OCI-M1 (cell line): ENCODE measurements at regions not wholly inside any gene's neighbourhood (a gene's known extent, or its start where the extent isn't known, plus 50 kb on each side); places are given as distances from the start of the nearest gene placed in this dataset.
"Not testable (repeated sequence)": the region's sequence is repeated elsewhere in the genome, so short reads cannot be mapped to it uniquely, and the experiment has no call there.

Experiments
- DNase-seq: peaks from one replicate; lab custom pipeline; 2025; lab: John Stamatoyannopoulos, UW

DNA sequence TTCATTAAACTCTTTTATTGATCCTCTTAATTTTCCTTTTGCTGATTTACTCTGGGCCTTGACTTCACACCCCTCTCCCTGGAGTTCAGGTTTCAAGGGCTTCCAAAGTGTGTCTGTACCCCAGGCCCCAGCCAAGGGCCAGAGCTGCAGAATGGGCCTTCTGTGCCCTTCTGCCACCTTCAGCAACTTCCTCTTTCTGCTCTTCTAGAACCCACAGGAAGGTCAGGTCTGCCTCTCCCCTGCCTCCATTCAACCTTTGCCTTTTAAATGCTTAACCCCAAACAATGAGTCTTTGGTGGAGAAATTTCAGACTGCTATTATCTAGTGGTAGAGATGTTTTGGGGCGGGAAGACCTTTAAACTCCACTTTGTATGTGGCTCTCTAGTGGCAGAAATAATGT is 63.1 kb downstream of the TSN start:
- no peak for DNase-seq

DNA sequence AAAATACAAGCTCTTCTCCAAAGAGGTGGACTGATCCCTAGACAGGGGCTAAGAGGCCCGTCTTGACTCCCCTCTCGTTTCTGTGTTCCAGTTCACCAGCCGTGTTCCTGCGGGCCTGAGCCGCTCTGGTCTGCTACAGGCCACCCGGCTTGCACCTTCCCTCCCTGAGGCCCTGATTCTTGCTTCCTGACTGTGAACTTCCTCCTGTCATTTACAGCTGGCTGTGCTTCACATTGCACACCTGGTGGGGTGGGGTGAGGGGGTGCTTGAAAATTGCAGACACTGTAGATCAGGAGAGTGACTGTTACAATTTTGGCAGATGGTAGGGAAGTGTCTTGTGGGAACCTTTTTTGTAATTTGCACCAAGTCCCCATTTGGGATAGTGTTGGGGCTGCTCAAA is 64.4 kb downstream of the TSN start:
- DNase-seq: no peak

DNA sequence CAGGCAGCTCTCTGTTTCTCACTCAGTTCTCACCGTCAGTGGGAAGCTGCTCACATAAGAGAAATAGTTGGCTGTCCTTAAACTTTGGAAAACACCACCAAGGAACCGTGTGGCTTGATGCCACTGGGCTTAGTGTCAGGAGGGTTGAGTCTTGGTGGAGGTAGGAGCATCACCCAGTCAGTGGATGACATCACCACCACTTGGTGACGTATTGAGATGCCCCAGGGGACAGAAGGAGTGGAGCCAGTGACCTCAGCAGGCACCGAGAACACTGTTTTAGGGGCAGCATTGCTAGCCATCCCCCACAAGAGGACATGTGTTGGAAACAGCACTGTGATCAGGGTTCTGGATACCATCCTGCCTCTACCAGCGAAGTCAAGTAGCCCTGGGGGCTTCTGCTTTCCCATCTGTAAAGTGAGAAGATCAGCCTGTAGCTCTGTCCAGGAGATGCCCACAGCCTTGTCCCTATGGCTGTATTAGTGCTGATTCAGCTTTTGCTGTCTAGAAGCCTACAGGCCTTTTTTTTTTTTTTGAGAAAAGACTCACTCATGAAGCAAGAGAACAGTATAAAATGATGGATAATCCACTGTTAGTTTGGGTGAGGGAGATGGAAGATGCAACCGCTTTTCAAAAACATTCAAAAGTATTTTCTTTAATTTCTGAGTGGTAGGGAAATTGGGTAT is 66.2 kb downstream of the TSN start:
- no peak for DNase-seq

DNA sequence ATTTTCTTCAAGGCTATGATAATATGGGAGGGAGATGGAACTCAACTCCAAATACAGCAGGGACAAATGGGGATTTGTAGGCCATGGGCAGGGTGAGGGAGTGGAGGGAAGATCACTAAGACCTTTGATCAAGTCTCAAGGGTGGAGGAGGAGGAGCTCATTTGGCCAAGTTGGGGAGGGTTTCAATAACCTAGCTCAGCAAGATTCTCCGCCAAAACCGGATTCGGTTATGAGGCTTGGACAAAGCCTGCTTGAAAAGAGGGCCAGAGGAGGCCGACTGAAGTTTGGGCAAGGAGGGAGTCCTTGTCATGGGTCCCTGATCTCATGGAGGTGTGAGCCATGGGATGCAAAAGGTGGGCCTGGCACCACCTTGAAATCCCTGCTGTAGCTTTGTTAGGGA is 68.8 kb downstream of the TSN start:
- no peak for DNase-seq

DNA sequence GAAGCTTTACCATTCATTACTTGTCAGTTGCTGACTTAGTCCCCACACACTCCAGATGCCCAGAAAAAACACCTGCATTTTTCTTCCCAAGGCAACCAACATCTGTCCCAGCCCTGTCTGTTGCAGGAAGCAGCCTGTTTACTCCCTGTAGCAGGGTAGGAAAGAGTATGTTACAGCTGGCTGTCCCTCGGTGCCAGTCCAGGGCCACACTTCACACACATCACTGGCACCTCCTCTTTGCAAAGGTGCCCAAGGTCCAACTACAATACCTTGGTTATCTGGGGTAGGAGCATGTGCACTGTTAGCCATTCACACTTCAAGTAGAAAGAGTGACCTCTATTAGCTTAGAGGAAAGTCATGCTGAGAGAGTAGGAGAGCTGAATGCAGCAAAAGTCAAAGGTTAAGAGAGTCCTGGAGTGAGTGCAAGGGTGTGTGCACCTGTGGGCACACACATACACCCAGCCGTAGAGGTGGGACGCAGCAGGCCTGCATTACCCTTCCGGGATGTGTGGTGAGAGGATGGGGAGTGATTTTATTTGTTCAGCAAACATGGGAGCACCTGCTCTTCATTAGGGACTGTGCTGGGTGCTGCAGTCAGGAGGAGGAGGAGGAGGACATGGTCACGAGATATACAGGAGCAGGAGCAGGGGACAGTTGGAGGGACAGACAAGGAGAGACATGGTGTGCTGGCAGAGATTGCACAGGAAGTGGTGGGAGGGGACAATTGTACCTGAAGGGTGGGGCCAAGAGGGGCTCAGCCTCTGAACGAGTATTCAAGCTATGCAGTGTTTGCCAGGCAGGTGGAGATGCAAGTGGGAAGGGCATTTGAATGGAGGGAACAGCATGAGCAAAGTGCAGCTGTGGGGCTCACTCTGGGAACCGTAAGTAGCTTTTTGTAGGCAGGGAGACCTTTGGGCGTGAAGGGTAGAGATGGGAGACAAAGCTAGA is 69.8 kb downstream of the TSN start:
- no peak for DNase-seq

DNA sequence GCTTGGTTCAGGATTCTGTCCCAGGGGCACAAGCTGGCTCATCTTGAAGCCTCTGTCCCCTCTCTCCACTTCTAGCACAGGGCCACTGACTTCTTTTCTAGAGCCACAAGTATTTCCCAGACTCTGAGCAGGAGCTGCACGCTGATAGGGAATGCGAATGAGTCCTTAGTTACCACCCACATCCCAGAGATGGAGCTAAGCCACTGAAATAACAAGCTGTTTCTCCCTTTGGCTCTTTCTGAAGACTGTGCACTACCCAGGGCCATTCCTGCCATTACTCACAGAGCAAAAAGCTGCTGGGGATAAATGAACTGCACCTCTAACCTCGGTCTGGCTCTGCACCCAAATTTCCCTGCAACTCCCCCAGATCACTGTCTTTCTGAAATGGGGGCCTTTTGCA is 70.6 kb downstream of the TSN start:
- no peak for DNase-seq

DNA sequence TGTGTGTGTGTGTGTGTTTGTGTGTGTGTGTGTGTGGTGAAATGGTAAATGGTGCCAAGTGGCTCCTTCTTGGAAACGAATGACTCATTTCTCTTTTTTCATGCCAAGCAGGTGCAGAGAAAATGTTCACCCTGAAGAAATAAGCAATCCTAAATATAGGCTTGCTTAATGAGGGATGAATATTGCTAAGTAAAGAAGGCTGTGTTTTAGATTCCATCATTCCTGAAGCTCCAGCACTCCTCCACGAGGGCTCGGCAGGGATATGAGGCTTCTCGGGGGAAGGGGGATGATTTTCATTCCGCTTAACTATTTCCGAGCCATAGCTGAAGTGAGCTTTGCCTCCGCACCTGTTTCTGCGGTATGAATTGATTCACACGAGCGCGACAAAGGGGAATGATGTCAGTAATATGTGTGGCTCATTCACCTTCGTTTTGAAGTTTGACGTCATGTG is 72.9 kb downstream of the TSN start:
- no peak for DNase-seq

DNA sequence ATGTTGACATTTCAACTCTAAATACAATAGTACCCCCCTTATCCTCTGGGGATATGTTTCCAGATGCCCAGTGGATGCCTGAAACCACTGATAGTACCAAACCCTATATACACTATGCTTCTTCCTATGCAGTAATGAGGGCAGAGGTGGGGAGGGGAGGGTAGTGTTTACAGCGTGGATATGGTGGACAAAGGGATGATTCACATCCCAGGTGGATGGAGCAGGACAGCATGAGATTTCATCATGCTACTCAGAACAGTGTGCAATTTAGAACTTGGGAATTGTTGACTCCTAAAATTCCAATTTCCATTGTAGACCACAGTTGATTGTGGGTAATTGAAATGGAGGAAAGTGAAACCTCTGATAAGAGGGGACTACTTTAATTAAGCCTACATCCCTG is 75.4 kb downstream of the TSN start:
- no peak for DNase-seq

DNA sequence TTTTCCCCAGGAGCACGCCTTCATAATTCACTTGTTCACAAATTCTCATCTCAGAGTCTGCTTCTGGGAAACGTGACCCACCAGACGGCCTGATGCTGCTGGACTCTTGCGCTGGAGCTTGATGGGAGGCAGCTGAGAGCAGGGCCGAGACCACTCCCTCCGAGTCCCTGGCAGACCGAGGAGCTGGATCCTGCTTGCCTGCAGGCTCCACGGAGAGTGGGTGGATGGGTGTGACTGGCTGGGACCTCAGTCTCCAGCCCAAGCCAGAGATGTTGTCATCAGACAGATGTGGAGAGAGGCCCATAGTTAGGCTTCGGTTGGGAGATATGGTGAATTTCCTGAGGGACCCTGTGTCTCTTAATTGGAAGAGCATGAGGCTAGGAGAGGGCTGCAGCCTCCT is 76.4 kb downstream of the TSN start:
- no peak for DNase-seq

DNA sequence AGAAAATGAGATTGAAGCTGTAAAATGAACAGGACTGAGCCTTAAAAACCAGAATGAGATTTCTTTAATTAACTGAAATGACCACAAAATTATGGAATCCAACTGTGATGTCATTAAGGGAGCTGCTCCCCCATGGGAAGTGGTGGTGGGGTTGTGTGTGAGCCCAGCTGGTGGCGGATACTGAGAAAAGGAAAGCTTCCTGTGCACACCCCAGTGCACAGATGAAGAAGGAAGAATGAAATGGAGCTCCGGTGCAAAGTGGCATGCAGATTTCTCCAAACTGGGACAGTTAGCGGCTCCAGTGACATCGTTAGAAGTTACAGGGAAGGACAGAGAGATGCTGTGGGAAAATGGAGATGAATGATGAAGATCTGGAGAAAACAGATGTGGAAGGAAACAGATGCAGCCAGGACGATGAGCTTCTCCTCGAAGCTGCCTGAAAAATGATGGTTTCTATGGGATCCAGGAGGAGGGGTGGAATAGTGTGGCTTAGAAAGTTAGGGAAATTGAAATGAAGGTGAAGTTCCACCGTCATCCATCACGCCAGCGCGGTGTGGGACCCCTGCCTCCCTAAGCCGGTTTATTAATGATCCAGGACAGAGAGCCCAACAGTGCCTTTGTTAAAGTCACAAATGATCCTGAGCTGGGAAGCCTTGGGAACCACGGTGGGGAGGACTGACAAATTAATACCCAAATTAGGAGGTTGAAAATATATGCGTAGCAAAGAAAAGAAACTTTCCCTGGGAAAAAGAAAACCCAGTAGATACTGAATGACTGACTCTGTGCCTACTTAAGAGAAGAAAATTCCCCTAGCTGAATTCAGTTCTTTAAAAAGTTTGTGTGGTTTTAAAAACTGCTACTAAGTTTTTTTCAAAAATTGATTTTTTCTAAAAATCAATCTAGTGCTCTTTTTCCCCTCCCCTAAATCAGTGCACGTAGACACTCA is 77.2 kb downstream of the TSN start:
- no peak for DNase-seq

DNA sequence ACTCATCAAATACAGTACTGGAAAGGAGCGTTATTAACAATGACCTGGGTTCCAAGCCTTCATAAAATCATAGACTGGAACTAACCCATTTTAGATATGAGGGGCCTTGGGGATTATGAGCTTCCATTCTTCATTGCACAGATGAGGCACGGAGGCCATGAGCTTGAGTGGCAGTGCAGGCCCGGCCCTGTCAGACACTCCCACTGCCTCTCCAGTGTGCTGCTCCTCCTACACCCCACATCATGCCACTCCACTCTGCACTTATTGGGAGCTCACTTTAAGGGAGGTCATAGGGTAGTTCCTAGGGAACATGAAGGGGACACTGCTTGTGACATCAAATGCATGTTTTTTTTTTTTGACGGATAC is 77.9 kb downstream of the TSN start:
- no peak for DNase-seq

DNA sequence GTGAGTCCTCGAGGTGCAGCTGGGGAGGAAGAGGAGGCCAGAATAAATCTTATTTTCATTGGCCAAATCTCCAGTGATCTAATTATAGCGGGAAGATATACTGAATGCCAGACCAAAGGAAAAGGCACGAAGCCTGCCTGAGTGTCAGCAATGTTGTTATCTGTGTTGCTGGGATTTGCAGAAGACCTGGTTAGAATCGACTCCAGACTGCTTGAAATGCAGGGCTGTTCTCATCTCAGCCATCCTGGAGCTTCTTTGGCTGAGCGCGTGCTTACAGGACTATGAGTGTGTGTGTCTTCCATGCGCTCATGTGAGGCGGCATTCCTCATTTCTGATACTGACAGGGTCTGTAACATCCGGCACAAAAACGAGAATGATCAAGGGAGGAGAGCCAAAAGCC is 81.2 kb downstream of the TSN start:
- no peak for DNase-seq

DNA sequence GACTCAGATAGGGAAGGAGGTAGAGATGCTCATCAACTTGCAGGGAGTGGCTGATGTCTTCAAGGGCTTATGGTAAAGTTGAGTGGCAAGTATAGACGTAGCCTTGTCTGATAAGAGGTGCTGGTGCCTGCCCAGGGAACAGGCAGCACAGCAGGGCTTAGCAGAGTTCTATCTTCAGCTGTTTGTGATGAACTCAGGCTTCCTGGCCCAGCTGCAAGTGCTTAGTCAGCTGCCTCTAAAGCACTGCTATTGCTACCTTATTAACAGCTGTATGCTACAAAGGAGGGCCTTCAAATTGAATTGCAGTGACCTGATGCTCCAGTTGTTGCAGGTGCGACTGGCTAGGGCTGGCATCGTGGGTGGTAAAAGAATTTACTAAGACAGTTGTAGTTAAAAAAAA is 82.1 kb downstream of the TSN start:
- no peak for DNase-seq

DNA sequence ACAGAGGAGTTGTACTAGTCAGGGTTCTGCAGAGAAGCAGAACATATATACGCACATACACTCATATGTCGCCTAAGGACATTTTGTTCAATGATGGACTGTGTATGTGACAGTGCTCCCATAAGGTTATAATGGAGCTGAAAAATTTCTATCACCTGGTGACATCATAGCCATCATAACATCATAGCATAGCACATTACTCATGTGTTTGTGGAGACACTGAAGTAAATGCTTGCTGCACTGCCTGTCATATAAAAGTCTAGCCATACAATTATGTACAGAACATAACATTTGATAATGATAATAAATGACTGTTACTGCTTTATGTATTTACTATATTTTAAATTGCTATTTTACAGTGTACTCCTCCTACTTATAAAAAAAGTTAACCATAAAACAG is 83.1 kb downstream of the TSN start:
- no peak for DNase-seq

DNA sequence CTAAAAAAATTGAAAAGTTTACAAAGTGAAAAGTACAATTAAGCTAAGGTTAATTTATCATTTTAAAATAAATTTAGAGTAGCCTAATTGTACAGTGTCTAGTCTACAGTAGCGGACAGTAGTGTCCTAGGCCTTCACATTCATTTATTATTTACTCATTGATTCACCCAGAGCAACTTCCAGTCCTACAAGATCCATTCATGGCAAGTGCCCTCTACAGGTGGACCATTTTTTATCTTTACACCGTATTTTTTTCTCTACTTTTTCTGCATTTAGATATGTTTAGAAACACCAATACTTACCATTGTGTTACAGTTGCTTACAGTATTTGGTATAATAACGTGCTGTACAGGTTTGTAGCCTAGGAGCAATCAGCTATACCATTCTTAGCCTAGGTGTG is 84.1 kb downstream of the TSN start:
- DNase-seq: no peak

DNA sequence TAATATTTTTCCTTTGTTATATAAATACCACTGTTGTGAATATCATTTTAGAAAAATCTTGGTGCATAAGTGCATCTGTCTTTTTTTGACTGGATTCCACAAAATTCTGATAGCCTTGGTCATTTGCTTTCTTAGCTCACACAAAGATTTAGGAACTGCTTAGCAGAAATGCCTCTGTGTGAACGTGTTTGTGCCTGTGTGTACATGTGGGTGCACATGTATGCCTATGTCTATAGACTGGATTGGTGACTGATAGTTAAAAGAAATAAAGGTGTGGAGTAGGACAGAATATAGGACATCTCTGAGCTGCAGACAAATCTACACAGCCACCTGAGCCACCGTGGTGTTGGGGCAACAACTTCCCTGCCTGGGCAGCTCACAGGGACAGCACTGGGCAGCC is 93.8 kb downstream of the TSN start:
- DNase-seq: no peak

DNA sequence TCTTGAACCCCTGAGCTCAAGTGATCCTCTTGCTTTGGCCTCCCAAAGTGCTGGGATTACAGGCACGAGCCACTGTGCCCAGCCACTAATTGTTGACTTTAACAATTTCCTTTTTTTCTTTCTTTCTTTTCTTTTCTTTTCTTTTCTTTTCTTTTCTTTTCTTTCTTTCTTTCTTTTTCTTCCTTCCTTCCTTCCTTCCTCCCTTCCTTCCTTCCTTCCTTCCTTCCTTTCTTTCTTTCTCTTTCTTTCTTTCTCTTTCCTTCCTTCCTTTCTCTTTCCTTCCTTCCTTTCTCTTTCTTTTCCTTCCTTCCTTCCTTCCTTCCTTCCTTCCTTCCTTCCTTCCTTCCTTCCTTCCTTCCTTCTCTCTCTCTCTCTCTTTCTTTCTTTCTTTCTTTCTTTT is 97.7 kb downstream of the TSN start:
- DNase-seq: not testable (repeated sequence)

DNA sequence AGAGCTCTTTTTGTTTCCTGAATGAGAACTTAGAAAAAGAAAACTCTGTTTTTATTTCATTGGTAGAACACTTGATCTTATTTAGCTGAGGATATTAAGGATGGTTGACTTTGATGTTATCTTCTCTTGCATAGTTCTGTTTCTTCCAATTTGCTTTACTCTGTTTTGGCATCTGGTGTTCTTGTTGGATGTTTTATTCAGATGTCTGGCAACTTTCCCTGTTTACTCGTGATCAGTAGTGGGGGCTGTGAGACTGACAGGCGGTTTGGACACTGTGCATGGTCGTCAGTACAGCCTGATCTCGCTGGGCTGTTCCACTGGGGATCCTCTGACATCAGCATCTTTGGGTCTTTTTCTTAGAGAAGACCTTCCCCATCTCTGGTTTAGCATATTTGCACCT is 100.1 kb downstream of the TSN start:
- DNase-seq: no peak

DNA sequence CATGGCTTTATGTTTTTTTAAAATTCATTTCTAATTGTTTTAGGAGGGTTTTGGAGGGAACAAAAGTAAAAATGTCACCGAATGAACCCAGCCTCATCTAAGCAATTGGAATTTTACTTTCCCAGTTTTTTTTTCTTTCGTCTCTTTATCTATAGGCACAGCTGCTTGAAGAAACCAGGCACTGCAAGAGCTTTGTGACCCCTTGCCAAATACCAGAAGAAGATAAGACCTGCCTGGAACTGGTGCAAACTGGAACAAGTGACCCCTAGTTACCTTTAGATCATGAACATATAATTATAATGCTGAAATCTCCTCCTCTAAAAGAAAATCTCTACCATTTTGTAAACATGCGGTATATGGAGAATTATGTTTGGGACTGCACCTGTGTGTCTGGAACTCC is 100.9 kb downstream of the TSN start:
- DNase-seq: peak; percentile 89

DNA sequence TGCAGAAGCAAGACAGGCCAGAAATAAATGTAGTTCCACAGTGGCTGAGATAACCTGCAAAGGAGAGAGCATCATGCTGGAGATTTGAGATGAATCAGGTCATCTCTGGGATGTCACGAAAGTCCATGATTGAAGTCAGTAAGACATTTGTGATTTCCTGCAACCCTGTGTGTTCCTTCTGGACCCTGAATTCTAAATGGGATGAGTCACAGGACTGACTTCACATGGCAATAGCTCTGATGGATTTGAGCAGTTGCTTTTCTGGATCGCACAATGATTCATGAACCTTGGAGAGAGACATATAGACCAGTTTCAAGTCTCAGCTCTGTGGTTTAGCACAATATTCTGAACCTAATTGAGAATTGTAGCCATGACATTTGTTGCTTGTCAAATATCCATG is 102.9 kb downstream of the TSN start:
- no peak for DNase-seq

DNA sequence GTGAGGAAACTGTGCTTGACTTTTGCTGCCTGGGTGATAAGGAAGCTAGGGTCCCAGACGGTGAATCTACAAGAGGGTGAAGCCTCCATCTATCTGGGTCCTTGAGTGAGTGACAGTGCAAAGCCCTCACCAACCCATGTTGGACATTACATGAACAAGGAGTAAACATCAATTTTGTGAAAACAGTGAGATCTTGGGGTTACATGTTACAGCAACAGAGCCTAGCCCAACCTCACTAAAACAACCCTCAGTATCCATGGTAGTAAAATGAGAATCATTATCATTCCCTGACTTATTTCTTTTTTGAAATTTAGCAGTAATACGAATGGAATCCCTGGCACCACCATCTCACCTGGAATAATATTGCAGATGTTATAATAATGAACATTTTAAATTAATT is 103.4 kb downstream of the TSN start:
- no peak for DNase-seq

DNA sequence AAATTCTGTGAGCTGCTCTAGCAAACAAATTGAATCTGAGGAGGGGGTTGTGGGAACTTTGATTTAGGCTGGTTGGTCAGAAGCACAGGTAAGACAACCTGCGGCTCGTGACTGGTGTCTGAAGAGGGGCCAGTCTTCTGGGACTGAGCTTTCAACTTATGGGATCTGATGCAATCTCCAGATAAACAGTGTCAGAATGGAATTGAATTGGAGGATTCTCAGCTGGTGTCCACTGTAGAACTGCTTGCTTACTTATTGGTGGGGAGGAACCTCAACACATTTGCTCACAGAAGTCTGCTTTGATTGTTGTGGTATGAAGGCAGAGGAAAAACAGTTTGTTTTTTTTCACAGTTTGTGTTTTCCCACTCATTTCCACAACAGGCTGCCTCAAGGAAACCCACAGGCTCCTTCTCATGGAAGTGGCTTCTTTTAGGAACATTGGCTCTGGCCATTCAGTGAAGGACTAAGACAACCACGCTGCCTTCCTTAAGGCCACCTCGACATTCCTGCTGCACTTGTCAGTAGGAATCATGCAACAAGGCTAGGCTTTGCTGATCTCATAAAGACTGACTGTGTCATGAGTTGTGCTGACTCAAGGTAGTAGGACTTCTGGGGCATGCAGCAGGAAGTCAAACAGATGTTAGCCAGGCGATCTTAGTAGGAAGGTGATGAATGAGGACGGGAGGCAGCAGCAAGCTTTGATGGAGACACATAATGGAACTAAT is 104.7 kb downstream of the TSN start:
- peak; percentile 29 for DNase-seq
